ENCODE measurements at regions not wholly inside any gene's neighbourhood (a gene's known extent, or its start where the extent isn't known, plus 50 kb on each side); places are given as distances from the start of the nearest gene placed in this dataset.

DNA sequence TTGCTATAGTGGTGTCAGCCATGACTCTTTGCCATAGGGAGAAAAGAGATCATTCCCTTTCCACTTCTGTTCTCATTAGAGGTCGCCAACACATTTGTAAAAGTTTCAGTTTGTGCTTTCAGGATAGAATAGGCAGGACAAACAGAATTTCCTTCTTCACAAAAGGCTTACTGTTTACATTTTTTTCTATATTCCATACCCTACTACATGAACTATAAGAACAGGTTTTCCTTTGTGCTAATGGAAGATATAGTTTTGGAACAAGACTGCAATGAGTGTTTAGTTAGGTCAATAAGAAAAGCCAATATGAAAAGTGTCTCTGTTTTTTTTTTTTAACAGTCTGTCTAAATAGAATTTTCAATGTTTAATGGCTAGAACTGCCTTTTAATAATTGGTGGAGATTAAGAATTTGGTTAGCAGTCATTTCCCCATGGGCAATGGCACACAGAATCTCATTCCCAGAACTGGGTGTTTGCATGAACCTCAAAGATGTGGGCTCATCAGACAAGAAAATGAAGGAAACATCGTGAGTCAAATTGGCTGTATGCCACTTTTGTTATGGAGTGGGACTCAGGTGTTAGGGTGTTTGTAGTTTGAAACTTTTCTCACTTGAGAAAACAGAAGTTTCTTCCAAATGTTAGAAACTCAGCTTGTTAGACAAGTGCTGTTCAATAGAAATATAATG, 75.2 kb upstream of the PRLR start:
- DNase-seq (ENCODE audit: low spot score in 2 of 2): no peak
- TF ChIP-seq, protein P1, sequence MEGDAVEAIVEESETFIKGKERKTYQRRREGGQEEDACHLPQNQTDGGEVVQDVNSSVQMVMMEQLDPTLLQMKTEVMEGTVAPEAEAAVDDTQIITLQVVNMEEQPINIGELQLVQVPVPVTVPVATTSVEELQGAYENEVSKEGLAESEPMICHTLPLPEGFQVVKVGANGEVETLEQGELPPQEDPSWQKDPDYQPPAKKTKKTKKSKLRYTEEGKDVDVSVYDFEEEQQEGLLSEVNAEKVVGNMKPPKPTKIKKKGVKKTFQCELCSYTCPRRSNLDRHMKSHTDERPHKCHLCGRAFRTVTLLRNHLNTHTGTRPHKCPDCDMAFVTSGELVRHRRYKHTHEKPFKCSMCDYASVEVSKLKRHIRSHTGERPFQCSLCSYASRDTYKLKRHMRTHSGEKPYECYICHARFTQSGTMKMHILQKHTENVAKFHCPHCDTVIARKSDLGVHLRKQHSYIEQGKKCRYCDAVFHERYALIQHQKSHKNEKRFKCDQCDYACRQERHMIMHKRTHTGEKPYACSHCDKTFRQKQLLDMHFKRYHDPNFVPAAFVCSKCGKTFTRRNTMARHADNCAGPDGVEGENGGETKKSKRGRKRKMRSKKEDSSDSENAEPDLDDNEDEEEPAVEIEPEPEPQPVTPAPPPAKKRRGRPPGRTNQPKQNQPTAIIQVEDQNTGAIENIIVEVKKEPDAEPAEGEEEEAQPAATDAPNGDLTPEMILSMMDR (IDR thresholded peaks at IDR 0.05): no peak
- Histone ChIP-seq H3K27me3 (no peaks in the 10 kb centered on the region), H3K4me1 (no peaks in the 10 kb centered on the region), H3K27ac (no peak overlapping the region), H3K4me3 (no peak overlapping the region), H3K9me3 (no peaks in the 10 kb centered on the region), H3K36me3 (no peaks in the 10 kb centered on the region)
- intact Hi-C loops (cut with DNase I): no loop called here

GRCh38 chr5:35304291-35304690, 74.0 kb upstream of the PRLR start:
- no peak for DNase-seq (ENCODE audit: low spot score in 2 of 2)
- Histone ChIP-seq H3K27ac (no peak overlapping the region), H3K4me3 (no peak overlapping the region), H3K9me3 (no peaks in the 10 kb centered on the region), H3K36me3 (no peaks in the 10 kb centered on the region), H3K27me3 (no peaks in the 10 kb centered on the region), H3K4me1 (no peaks in the 10 kb centered on the region)
- intact Hi-C loops (cut with DNase I): no loop called here
- TF ChIP-seq, protein P1 (IDR thresholded peaks at IDR 0.05): no peak

GRCh38 chr5:35303152-35303551, 72.9 kb upstream of the PRLR start:
- H3K36me3 ChIP-seq: no peaks in the 10 kb centered on the region
- no peaks in the 10 kb centered on the region for H3K27me3 ChIP-seq
- no peaks in the 10 kb centered on the region for H3K4me1 ChIP-seq
- intact Hi-C loops (cut with DNase I): no loop called here
- H3K4me3 ChIP-seq: no peak overlapping the region
- TF ChIP-seq, protein P1 (IDR thresholded peaks at IDR 0.05): no peak
- no peak overlapping the region for H3K27ac ChIP-seq
- DNase-seq (ENCODE audit: low spot score in 2 of 2): no peak
- H3K9me3 ChIP-seq: no peaks in the 10 kb centered on the region

DNA sequence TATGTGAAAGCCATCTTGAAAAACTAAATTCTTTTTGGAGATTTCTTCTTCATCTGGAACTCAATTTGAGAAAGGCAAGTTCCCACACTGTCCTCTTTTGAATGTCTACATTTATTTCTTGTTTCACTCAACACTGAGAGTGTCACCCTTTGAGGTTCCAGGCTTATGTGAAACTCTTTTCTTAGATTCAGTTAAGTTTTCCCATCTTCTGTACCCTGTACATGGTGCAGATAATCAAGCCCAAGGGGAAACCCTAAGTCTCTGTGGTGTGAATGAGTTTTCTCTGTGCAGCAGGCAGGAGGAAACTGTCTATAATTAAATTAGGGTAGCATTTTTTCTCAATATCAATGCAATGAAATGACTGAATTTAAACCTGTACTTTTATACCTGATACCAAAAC, 72.3 kb upstream of the PRLR start:
- no peak for DNase-seq (ENCODE audit: low spot score in 2 of 2)
- TF ChIP-seq, protein P1 (IDR thresholded peaks at IDR 0.05): no peak
- intact Hi-C loops (cut with DNase I): no loop called here
- H3K36me3 ChIP-seq: no peaks in the 10 kb centered on the region
- no peaks in the 10 kb centered on the region for H3K27me3 ChIP-seq
- H3K4me1 ChIP-seq: no peaks in the 10 kb centered on the region
- no peaks in the 10 kb centered on the region for H3K9me3 ChIP-seq
- no peak overlapping the region for H3K4me3 ChIP-seq
- H3K27ac ChIP-seq: no peak overlapping the region

GRCh38 chr5:35297755-35298154, 67.5 kb upstream of the PRLR start:
- H3K4me3 ChIP-seq: no peak overlapping the region
- no peaks in the 10 kb centered on the region for H3K36me3 ChIP-seq
- H3K9me3 ChIP-seq: no peaks in the 10 kb centered on the region
- intact Hi-C loops (cut with DNase I): no loop called here
- H3K27ac ChIP-seq: no peak overlapping the region
- TF ChIP-seq, protein P1 (IDR thresholded peaks at IDR 0.05): no peak
- DNase-seq (ENCODE audit: low spot score in 2 of 2): no peak
- no peaks in the 10 kb centered on the region for H3K4me1 ChIP-seq
- H3K27me3 ChIP-seq: no peaks in the 10 kb centered on the region

GRCh38 chr5:35294976-35295375, 64.7 kb upstream of the PRLR start:
- Histone ChIP-seq H3K9me3 (no peaks in the 10 kb centered on the region), H3K4me3 (no peak overlapping the region), H3K27ac (no peak overlapping the region), H3K27me3 (no peaks in the 10 kb centered on the region), H3K36me3 (no peaks in the 10 kb centered on the region), H3K4me1 (no peaks in the 10 kb centered on the region)
- intact Hi-C loops (cut with DNase I): no loop called here
- TF ChIP-seq, protein P1 (IDR thresholded peaks at IDR 0.05): no peak
- DNase-seq (ENCODE audit: low spot score in 2 of 2): no peak
